HG02870 (cell line): ENCODE measurements at regions not wholly inside any gene's neighbourhood (a gene's known extent, or its start where the extent isn't known, plus 50 kb on each side); places are given as distances from the start of the nearest gene placed in this dataset.

Source experiments
- ATAC-seq: cut with Tn5 transposase; IDR thresholded peaks from one replicate; pipeline ENCODE4 v1.9.1; 2021; ENCODE audit warnings: mild to moderate bottlenecking, moderate library complexity; ENCODE audit not compliant: unreplicated experiment

GRCh38 chr20:57882451-57883161 is 172.8 kb upstream of the PMEPA1 start:
- no peak for ATAC-seq

DNA sequence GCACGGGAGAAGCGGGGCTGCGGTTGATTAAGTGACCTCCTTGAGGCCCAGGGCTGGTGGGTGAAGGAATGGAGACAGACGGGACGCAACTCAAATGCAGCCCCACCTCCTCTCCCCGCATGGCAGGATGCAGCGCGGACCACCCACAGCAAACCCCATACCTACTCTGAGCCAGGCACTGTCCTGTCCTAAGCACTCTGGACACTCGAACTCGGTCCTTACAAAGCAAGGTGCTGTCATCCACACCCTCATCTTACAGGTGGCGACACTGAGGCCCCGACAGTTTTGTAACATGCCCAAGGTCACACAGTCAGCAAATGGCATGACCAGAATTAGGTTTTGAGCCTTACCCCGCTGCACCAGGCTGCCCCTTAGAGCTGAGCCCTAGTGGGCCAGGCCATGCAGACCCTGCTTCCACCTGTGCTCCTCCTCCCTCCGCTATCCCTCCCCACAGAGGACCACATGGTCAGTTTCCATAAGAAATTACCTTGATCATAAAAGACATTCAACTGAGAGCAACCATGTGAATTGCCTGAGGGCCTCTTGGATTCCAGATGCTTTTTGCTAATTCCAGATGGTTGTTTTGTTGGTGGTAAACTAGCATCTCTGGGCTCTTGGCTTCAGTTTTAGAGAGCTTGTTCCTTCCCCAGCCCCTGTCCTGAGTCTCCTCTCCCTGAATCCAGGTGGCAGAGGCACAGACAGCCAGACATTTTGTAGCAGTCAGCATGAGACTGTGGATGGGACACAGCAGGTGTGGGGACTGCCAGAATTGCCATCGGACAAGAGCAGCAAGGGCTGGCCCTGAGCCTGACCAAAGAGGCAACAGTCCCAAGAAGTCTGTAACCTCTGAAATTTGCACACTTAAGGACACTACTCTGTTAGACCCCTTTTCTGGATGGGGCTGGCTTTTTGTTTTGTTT is 171.9 kb upstream of the PMEPA1 start:
- no peak for ATAC-seq

GRCh38 chr20:57880571-57880892 is 170.7 kb upstream of the PMEPA1 start:
- no peak for ATAC-seq

DNA sequence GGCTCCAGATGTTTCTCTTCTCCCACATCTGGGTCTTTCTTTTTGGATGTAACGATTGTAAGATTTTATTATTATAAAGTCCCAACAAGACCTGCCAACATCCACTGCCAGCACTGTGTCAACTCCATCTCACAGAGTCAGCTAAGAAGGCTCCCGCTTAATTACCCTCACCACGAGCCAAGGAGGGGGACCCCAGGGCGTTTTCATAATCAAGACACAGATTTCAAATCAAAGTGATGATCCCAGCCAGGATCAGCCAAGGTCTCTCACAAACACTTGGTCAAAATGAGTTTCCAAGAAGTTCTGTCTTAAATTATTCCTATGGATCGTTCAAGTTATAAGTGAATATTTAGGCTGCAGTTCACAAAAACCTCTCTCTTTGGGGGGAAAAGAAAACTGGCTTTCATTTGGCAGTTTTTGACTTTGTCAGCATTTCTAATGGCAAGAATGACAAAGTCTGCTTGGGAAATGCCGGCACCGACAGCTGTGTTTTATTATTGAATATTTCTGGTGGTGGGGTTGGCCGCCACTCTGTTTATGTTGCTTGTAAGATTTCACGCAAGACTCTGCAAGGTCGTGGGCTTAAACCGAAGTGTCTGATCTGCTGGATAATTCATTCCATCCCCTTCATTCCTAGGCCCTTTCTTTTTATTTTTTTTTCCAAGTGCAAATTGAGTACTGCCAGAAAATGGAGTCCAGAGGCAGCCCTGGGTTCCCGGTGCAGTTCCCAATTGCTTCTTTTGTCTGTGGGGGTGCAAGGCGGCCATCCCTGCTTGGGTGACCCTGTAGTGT is 170.2 kb upstream of the PMEPA1 start:
- no peak for ATAC-seq

GRCh38 chr20:57879437-57879778 is 169.6 kb upstream of the PMEPA1 start:
- no peak for ATAC-seq

DNA sequence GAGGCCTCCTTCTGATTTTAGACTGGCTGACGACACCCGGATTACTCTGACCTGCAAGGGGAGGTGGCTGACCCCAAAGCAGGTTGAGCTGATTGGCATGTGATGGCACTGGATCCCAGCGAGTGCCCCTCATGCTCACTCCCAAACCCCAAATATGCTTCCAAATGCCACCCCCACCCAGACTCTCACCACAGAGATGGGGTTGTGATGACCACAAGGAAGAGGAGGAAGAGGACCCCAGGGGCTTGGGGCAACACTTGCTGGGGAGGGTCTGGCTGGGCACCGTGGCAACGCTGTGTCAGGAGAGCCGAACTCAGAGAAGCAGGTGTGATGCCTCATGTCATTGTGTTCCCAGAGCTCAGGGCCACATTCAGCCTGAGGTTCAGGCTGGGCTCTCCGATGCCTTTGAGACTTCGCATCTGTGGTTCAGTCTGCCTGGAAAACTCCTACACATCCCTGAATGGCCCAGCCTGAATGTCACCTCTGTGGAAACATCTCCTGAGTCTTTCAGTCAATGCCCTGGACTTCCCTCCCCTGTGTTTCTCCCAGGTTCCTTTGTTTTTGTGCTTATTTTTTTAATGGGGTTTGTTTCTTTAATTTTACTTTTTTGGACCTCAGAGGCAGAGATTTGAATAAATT is 169.1 kb upstream of the PMEPA1 start:
- no peak for ATAC-seq

- ATAC-seq: no peak
Measured at GRCh38 chr20:57877995-57878394, 168.2 kb upstream of the PMEPA1 start.

DNA sequence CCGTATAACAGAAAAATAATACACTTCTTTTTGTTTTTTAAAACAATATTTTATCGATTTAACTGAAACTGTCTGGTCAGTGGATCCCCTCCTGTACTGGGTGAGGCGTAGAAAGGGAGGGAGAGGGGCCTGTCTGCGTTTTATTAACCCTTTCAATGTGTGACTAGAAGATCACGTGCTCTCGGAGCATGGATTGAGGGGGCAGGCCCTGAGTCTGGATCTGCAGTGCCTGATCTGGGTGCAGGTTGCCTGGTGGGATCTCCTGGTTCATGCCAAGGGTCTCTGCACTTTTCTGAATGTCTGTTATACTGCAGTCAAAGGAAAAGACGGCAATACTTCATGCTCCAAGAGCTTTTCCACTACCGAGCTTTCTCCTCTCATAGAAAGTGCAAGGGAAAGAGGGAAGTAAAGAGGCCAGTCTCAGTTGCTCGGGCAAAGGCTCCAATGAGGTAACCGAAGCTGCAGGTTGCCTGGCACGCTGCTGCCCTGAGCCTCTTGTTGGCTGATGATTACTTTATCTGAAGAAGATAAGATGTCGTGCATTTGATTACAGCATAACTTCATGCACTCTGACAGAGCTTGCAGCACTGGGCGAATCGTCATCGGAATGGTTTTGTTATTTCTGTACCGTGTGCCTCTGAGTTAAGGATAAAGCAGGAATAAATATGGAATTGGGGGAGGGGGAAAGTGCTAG is 167.5 kb upstream of the PMEPA1 start:
- ATAC-seq: no peak

DNA sequence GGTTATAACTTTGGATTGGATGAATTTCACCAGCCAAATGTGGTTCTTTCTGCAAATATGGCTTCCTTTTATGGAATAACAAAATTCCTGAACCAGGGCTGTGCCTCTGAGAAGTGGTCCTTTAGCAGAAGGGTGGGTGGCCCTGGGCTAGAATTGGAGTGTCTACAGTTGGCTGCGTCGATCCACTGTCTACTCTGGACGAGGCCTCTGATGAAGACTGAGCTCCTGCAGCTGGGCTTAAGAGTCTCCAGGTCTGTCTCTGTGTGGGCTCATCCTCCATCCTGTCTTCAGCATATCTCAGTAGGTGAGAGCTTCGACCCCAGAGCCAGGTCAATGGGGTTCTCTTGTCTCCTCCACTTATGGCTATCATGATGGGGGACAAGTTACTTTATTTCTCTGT is 166.3 kb upstream of the PMEPA1 start:
- ATAC-seq: no peak

- ATAC-seq: no peak
Measured at GRCh38 chr20:57874141-57874540, 164.3 kb upstream of the PMEPA1 start.

DNA sequence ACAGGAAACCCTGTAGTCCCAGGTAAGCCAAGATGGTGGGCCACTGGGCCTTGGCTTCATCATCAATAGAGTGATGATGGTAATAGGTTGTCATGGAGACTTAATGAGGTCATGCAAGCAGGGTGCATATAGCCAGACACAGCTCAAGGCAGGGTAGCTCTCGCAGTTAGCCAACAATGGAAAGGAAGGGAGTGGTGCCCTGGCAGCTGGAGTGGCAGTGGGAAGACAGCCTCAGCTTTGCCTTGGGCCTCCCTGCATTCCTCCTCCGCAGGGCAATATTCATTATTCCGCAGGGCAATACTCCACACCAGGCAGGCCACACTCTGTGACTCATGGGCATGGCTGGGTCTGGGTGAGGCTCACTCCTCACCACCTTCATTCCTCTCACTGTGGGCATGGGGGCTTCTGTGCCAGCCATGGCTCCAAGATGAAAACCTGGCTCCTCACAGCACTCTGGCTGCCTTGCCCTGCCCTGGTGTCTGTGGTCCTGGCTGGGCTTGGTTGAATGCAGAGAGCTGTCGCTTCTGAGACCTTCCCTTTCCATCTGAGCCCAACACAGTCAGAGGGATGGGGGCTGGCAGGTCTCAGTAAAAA is 163.1 kb upstream of the PMEPA1 start:
- ATAC-seq: no peak

DNA sequence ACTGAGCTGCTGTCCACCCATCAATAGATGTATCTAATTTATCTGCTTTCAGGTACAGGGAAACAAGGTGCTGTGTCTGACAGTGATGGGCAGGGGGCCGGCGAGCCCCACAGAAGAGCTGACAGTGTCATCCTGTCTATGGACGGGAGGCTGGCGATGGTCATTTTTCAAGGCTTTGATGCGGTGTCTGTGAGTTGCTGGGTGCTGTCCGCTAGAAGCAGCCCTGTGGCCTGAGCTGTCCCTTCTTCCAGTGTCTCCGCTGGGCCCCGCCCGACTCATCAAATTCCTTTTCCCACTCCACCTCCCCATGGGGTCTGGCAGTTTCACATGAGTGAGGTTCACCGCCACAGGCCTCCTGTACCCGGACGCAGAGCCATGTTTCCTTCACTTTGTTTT is 161.4 kb upstream of the PMEPA1 start:
- ATAC-seq: no peak

DNA sequence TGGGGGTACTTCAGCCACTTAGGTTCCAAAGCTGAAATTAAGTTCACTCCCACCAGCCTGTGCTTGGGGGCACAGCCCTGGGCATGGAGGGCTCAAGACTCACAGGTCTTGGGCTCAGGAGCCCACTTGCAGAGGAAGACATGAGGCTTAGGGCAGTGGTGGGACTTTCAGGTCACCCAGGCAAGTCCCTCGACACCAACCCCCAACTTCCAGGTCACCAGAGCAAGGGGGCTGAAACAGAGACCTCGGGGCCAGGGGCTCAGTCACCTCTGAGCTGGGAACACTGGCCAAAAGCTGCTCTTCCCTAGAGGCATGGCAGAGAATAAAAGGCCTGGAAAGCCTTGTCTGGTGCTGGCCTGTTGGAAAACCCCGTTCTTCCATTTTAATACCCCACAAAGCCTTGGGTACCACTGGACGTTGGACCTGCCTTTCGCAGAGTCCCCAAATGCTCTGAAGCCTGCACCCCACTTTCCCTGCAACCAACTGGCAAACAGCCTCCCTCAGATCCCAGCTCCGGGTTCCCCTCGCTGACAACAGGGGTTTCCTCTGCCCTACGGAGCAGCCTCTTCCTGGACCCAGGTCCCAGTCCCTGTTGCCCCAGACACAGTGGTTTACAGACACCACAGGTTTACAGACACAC is 160.9 kb upstream of the PMEPA1 start:
- no peak for ATAC-seq

DNA sequence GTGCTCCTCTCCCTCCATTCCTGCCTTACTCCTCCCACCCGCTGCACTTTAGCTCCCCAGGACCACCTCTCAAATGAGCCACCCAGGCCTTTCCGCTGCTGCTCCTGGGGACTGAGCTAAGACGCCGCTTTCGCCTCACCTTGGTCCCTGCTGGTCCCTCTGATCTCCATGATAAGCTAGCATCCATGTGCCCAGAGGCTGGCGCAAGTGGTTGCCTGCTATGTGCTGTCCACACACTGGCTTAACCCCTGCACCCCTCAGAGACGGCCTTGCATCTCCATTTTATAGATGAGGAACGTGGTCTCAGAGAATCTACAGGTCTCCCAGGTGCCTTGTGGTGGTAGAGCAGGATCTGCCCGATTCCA is 160.1 kb upstream of the PMEPA1 start:
- ATAC-seq: no peak

- no peak for ATAC-seq
Measured at GRCh38 chr20:57869291-57869950, 159.6 kb upstream of the PMEPA1 start.

DNA sequence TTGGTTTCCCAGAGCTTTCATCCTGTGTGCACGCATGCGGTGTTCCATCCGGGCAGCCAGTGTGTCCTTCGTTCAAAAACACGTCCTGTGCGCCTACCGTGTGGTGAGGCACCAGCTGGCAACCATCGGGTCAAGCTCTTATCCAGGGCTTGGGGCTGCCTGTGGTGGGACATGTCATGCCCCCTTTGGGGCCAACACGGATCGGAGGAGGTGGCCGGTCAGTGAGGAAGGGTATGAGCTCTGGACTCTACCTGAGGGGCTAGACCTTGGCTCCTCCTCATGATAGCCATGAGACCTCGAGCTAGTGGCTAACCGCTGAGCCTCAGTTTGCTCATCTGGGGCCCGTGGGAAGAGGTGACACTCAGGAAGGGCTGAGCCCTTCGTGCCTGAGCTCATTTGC is 158.5 kb upstream of the PMEPA1 start:
- ATAC-seq: no peak

DNA sequence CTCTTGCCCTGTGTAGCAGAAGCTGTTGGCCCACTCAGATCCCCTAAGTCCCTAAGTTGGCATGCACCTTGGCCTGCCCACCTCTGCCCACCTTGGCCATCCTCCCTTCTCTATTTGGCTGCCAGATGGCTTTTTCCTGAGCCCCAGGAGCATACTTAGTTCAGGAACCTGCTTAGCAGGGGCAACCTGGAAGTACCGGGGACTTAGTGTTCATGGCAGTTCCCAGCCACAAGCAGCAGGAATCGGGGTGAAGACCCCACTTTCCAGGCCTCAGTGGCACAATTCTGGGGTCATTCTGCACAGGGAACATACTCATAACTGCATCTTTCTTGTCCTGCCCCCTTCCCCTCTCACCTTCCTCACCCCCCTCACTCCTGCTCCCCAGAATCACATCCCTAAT is 158.0 kb upstream of the PMEPA1 start:
- ATAC-seq: no peak

GRCh38 chr20:57867181-57867803 is 157.5 kb upstream of the PMEPA1 start:
- no peak for ATAC-seq
